Breast epithelium (tissue), 4 donors: ENCODE measurements at regions not wholly inside any gene's neighbourhood (a gene's known extent, or its start where the extent isn't known, plus 50 kb on each side); places are given as distances from the start of the nearest gene placed in this dataset.

Experiments used
- DNase-seq, 2 donors: peaks; one replicate each; pipeline ENCODE4 v3.0.0-alpha.2; 2019; ENCODE audit warnings: low spot score in 2 of 2
- H3K27ac ChIP-seq, 2 donors: fragments of 200-600 bp; sonication (generic) in 1 of 2; one replicate each; pipeline ENCODE4 v1.5.1; 2016 to 2019; ENCODE audit warnings: mild to moderate bottlenecking in 1 of 2
- H3K27me3 ChIP-seq, 2 donors: fragments of 200-600 bp; sonication (generic) in 1 of 2; one replicate each; pipeline versions ENCODE4 v1.5.1 to v1.6.0; 2017 to 2019; ENCODE audit warnings: control low read depth in 1 of 2, mild to moderate bottlenecking in 1 of 2
- H3K36me3 ChIP-seq: fragments of 200-600 bp; one replicate; pipeline ENCODE4 v1.5.1; 2019
- H3K4me1 ChIP-seq, 2 donors: fragments of 200-600 bp; sonication (generic); one replicate each; pipeline ENCODE4 v1.5.1; 2016 to 2019; ENCODE audit warnings: control low read depth in 1 of 2
- H3K4me3 ChIP-seq, 3 donors: fragments of 200-600 bp; sonication (generic); 1 replicate in 2 of 3; 2 replicates in 1 of 3; pipeline ENCODE4 v1.5.1; 2016 to 2019; ENCODE audit warnings: mild to moderate bottlenecking in 3 of 3, moderate library complexity in 2 of 3
- H3K9me3 ChIP-seq, 2 donors: fragments of 200-600 bp; sonication (generic) in 1 of 2; one replicate each; pipeline ENCODE4 v1.5.1; 2016 to 2019; ENCODE audit warnings: control low read depth in 1 of 2
- POLR2A ChIP-seq: fragments of 450-650 bp; IDR thresholded peaks from one replicate; pipeline ENCODE4 v1.6.1; 2016; ENCODE audit warnings: antibody characterized with exemption, mild to moderate bottlenecking, moderate library complexity
- POLR2AphosphoS5 ChIP-seq, 3 donors: sonication (generic); formaldehyde crosslinking; IDR thresholded peaks; one replicate each; pipeline ENCODE4 v1.6.1; 2017; ENCODE audit warnings: antibody characterized with exemption in 3 of 3
- intact Hi-C: fragments of 100-400 bp; cut with DNase I; formaldehyde crosslinking; loops from one replicate; pipeline ENCODE4 v1.15.1; 2023; ENCODE audit warnings: low total_unique reads
- TF ChIP-seq, protein P1 (sequence below), 3 donors: fragments of 450-650 bp; IDR thresholded peaks; one replicate each; pipeline ENCODE4 v1.5.1; 2016 to 2017; ENCODE audit warnings: antibody characterized with exemption in 3 of 3, mild to moderate bottlenecking in 3 of 3, moderate library complexity in 3 of 3

DNA sequence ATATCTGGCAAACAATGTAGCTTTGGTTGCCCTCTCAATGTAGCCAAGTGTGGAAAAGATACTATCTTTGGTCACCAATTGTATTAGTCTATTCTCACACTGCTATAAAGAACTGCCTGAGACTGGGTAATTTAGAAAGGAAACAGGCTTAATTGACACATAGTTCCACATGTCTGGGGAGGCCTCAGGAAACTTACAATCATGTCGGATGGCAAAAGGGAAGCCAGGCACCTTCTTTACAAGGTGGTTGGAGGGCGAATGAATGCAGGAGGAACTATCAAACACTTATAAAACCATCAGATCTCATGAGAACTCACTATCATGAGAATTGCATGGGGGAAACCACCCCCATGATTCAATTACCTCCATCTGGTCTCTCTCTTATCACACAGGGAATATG is 133.1 kb upstream of the TBCA start:
- no peak for TF ChIP-seq POLR2AphosphoS5 (IDR thresholded peaks at IDR 0.05)
- TF ChIP-seq, protein P1, sequence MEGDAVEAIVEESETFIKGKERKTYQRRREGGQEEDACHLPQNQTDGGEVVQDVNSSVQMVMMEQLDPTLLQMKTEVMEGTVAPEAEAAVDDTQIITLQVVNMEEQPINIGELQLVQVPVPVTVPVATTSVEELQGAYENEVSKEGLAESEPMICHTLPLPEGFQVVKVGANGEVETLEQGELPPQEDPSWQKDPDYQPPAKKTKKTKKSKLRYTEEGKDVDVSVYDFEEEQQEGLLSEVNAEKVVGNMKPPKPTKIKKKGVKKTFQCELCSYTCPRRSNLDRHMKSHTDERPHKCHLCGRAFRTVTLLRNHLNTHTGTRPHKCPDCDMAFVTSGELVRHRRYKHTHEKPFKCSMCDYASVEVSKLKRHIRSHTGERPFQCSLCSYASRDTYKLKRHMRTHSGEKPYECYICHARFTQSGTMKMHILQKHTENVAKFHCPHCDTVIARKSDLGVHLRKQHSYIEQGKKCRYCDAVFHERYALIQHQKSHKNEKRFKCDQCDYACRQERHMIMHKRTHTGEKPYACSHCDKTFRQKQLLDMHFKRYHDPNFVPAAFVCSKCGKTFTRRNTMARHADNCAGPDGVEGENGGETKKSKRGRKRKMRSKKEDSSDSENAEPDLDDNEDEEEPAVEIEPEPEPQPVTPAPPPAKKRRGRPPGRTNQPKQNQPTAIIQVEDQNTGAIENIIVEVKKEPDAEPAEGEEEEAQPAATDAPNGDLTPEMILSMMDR (IDR thresholded peaks at IDR 0.05), result no peak
- TF ChIP-seq POLR2A, result no peak
- intact Hi-C loops, result no loop called here
- no peaks in the 10 kb centered on the region for H3K4me1 ChIP-seq
- H3K4me3 ChIP-seq, result no peak overlapping the region
- no peaks in the 10 kb centered on the region for H3K36me3 ChIP-seq
- H3K27me3 ChIP-seq, result no peaks in the 10 kb centered on the region
- H3K27ac ChIP-seq, result no peak overlapping the region
- no peak for DNase-seq
- H3K9me3 ChIP-seq, result no peaks in the 10 kb centered on the region

DNA sequence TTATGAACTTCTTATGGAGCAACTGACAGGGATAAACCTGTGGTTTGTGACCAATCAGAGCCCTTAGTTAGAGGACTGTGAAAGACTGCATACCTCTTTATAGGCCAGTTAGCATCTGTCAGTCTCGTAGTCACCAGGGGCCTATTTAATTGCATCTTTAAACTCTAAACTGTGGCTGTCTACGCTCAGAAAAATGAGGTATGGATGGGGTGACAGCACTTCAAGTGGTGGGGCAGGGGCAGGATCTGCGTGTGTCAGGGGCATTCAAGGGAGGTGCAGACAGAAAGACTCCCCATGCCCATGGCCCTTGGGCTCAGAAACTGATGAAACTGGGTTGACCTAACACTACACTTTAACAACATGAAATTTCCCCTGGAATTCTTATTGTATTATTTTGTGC is 132.6 kb upstream of the TBCA start:
- H3K27me3 ChIP-seq, result no peaks in the 10 kb centered on the region
- H3K36me3 ChIP-seq, result no peaks in the 10 kb centered on the region
- no peaks in the 10 kb centered on the region for H3K9me3 ChIP-seq
- H3K4me3 ChIP-seq, result no peak overlapping the region
- TF ChIP-seq POLR2AphosphoS5 (IDR thresholded peaks at IDR 0.05) (no peak), POLR2A (no peak)
- TF ChIP-seq, protein P1 (IDR thresholded peaks at IDR 0.05), result no peak
- intact Hi-C loops, result no loop called here
- no peaks in the 10 kb centered on the region for H3K4me1 ChIP-seq
- no peak for DNase-seq
- no peak overlapping the region for H3K27ac ChIP-seq

DNA sequence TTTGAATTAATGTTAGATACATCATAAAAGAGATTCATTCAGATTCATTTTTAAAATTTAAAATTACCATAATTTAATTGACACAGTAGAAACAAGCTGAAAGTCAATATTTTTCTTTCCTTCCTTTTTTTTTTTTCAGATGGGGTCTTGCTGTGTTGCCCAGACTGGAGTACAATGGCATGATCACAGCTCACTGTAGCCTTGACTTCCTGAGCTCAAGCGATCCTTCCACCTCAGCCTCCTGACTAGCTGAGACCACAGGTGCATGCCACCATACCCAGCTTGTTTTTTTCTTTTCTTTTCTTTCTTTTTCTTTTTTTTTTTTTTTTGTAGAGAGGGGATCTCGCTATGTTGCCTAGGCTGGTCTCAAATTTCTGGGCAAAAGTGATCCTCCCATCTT is 131.6 kb upstream of the TBCA start:
- intact Hi-C loops, result no loop called here
- no peak overlapping the region for H3K27ac ChIP-seq
- TF ChIP-seq POLR2AphosphoS5 (IDR thresholded peaks at IDR 0.05) (no peak), POLR2A (no peak)
- TF ChIP-seq, protein P1 (IDR thresholded peaks at IDR 0.05), result no peak
- no peaks in the 10 kb centered on the region for H3K9me3 ChIP-seq
- H3K27me3 ChIP-seq, result no peaks in the 10 kb centered on the region
- DNase-seq, result no peak
- H3K36me3 ChIP-seq, result no peaks in the 10 kb centered on the region
- H3K4me3 ChIP-seq, result no peak overlapping the region
- H3K4me1 ChIP-seq, result no peaks in the 10 kb centered on the region

DNA sequence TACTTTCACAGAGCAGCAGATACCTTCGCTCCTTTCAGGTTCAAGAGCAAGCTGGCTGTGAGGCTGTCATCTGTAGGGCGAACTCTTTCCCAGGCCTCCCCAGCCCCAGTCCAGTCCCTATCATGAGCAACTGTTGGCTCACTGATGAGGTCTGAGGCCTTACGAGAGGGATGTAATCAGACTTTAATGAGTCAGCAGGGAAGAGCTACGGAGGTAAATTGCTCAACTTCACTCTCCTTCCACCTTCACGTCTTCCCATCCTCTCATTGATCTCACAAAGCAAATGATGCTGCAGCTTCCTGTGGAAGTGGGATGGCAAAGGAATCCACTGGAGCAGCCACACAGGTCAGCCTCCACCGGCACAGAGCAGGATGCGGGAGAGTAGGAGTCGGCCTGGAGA is 130.7 kb upstream of the TBCA start:
- intact Hi-C loops, result no loop called here
- Histone ChIP-seq H3K27me3 (no peaks in the 10 kb centered on the region), H3K4me3 (no peak overlapping the region), H3K27ac (no peak overlapping the region), H3K9me3 (no peaks in the 10 kb centered on the region), H3K36me3 (no peaks in the 10 kb centered on the region), H3K4me1 (no peaks in the 10 kb centered on the region)
- TF ChIP-seq POLR2AphosphoS5 (IDR thresholded peaks at IDR 0.05), result no peak
- TF ChIP-seq, protein P1 (IDR thresholded peaks at IDR 0.05), result no peak
- no peak for DNase-seq

DNA sequence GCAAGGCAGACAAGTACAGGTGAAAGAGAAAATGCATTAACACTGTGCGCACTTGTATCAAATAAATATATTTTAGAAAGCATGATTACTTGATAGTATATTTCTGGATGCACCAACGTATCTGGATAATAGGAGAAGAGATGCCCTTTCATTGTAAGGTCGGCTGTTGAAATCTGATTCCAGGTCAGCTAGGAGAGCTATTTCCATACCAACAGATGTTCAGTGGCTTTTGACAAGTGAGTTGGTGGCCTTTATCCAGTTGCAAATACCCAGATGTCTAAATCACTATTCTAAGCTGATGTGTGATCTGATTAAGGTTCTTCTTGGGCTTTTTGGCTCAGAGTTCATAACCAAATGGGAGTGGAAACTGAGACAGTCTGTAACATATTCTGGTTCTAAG is 128.2 kb upstream of the TBCA start:
- Histone ChIP-seq H3K36me3 (no peaks in the 10 kb centered on the region), H3K9me3 (no peaks in the 10 kb centered on the region), H3K4me3 (no peak overlapping the region), H3K4me1 (no peaks in the 10 kb centered on the region), H3K27me3 (no peaks in the 10 kb centered on the region), H3K27ac (no peak overlapping the region)
- no peak for DNase-seq
- intact Hi-C loops, result no loop called here
- TF ChIP-seq POLR2A (no peak), POLR2AphosphoS5 (IDR thresholded peaks at IDR 0.05) (no peak)
- TF ChIP-seq, protein P1 (IDR thresholded peaks at IDR 0.05), result no peak
